Mesothelial cell of epicardium (in vitro differentiated cells): ENCODE measurements at regions not wholly inside any gene's neighbourhood (a gene's known extent, or its start where the extent isn't known, plus 50 kb on each side); places are given as distances from the start of the nearest gene placed in this dataset.

ENCODE experiments used
- DNase-seq, 2 experiments: peaks; one replicate each; pipeline ENCODE4 v3.0.0; 2021; ENCODE audit warnings: low spot score in 2 of 2; ENCODE audit not compliant: unreplicated experiment in 2 of 2
- H3K27ac Mint-ChIP-seq: 2 replicates; pipeline ENCODE4 v1.8.0; 2021; ENCODE audit warnings: mixed read lengths
- H3K27me3 Mint-ChIP-seq: 2 replicates; pipeline ENCODE4 v1.8.0; 2021; ENCODE audit warnings: low read depth, mixed read lengths
- H3K36me3 Mint-ChIP-seq: 2 replicates; pipeline ENCODE4 v1.8.0; 2021; ENCODE audit warnings: mixed read lengths
- H3K4me1 Mint-ChIP-seq: 2 replicates; pipeline ENCODE4 v1.8.0; 2021; ENCODE audit warnings: mixed read lengths
- H3K4me3 Mint-ChIP-seq: 2 replicates; pipeline ENCODE4 v1.8.0; 2021; ENCODE audit warnings: mild to moderate bottlenecking, moderate library complexity, mixed read lengths
- H3K9me3 Mint-ChIP-seq: 2 replicates; pipeline ENCODE4 v1.8.0; 2021; ENCODE audit warnings: mixed read lengths
- TF ChIP-seq, protein P1 (sequence below): fragments of 200-600 bp; sonication (generic); IDR thresholded peaks from one replicate; pipeline ENCODE4 v1.5.0; 2021; ENCODE audit warnings: antibody characterized with exemption; ENCODE audit not compliant: unreplicated experiment

DNA sequence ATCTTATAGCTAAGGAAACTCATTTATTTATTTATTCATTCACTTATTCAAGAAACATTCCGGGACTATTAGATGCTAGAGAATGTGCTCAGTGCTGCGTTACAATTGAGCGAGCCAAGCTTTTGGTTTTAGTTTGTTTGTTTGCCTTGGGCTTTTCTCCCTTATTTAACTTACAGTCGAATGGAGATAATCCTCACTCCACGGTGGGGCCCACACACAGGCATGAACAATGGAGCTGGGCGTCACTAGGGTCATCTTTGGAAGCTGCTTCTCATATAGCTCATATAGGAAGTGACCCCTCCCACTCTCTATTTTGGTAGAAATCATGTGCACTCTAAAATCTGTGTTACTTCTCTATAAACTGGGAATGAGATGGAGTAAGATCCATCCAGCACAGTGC lies 210.0 kb downstream of the TMEM114 start:
- no peaks in the 10 kb centered on the region for H3K4me1 Mint-ChIP-seq
- DNase-seq = no peak
- H3K27me3 Mint-ChIP-seq = peaks cover 3% of the 10 kb centered on the region
- H3K27ac Mint-ChIP-seq = no peak overlapping the region
- H3K9me3 Mint-ChIP-seq = peaks cover 10% of the 10 kb centered on the region
- TF ChIP-seq, protein P1, sequence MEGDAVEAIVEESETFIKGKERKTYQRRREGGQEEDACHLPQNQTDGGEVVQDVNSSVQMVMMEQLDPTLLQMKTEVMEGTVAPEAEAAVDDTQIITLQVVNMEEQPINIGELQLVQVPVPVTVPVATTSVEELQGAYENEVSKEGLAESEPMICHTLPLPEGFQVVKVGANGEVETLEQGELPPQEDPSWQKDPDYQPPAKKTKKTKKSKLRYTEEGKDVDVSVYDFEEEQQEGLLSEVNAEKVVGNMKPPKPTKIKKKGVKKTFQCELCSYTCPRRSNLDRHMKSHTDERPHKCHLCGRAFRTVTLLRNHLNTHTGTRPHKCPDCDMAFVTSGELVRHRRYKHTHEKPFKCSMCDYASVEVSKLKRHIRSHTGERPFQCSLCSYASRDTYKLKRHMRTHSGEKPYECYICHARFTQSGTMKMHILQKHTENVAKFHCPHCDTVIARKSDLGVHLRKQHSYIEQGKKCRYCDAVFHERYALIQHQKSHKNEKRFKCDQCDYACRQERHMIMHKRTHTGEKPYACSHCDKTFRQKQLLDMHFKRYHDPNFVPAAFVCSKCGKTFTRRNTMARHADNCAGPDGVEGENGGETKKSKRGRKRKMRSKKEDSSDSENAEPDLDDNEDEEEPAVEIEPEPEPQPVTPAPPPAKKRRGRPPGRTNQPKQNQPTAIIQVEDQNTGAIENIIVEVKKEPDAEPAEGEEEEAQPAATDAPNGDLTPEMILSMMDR = no peak
- no peaks in the 10 kb centered on the region for H3K36me3 Mint-ChIP-seq
- H3K4me3 Mint-ChIP-seq = no peak overlapping the region

GRCh38 chr16:8377864-8378263 lies 212.4 kb downstream of the TMEM114 start:
- Mint-ChIP-seq H3K36me3 (no peaks in the 10 kb centered on the region), H3K9me3 (peaks cover 10% of the 10 kb centered on the region), H3K4me1 (no peaks in the 10 kb centered on the region), H3K27ac (no peak overlapping the region), H3K4me3 (no peak overlapping the region), H3K27me3 (peaks cover 3% of the 10 kb centered on the region)
- no peak for DNase-seq
- TF ChIP-seq, protein P1 = no peak

GRCh38 chr16:8376858-8377257 lies 213.5 kb downstream of the TMEM114 start:
- no peaks in the 10 kb centered on the region for H3K4me1 Mint-ChIP-seq
- no peaks in the 10 kb centered on the region for H3K36me3 Mint-ChIP-seq
- TF ChIP-seq, protein P1 = no peak
- H3K27me3 Mint-ChIP-seq = no peaks in the 10 kb centered on the region
- peaks cover 10% of the 10 kb centered on the region for H3K9me3 Mint-ChIP-seq
- no peak for DNase-seq
- no peak overlapping the region for H3K27ac Mint-ChIP-seq
- H3K4me3 Mint-ChIP-seq = no peak overlapping the region

DNA sequence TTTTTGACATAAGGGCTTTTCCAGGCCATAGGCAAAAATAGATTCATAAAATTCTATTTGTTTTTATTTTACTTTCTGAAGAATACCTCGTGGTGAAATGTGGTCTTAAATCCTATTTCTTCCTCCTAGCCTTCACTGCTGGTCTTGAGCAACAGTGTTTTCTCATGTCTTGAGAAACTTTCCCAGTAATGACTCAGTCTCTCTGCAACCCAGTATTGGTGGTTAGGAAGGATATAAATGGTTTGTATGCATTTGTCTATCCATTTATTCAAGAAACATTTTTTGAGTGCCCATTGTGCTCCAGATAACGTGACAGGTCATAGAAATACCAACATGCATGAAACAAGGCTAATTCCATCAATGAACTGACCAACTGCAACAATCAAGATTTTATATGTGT lies 213.9 kb downstream of the TMEM114 start:
- Mint-ChIP-seq H3K27me3 (no peaks in the 10 kb centered on the region), H3K36me3 (no peaks in the 10 kb centered on the region), H3K9me3 (peaks cover 10% of the 10 kb centered on the region), H3K4me1 (no peaks in the 10 kb centered on the region), H3K27ac (no peak overlapping the region), H3K4me3 (no peak overlapping the region)
- no peak for DNase-seq
- TF ChIP-seq, protein P1 = no peak

DNA sequence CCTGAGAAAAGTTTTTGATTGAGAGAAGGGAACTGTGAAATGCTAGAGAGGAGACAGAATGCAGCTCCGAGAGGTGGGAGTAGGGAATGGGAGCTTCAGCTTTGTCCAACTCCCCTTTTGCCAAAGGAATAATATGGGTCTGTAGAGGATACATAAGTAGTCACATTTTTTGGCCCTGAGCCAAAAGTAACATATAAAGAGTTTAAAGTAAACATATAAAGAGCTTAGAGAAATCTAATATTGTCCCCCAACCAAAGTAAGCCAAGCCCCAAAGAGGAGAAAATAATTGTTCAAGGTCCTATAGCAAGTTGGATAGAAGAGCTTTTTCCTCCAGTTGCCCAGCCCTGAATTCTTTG lies 215.1 kb downstream of the TMEM114 start:
- no peak for DNase-seq
- no peaks in the 10 kb centered on the region for H3K36me3 Mint-ChIP-seq
- H3K27me3 Mint-ChIP-seq = no peaks in the 10 kb centered on the region
- no peaks in the 10 kb centered on the region for H3K4me1 Mint-ChIP-seq
- no peak overlapping the region for H3K27ac Mint-ChIP-seq
- TF ChIP-seq, protein P1 = no peak
- peaks cover 15% of the 10 kb centered on the region for H3K9me3 Mint-ChIP-seq
- no peak overlapping the region for H3K4me3 Mint-ChIP-seq

GRCh38 chr16:8374586-8375231 lies 215.6 kb downstream of the TMEM114 start:
- Mint-ChIP-seq H3K9me3 (peaks cover 20% of the 10 kb centered on the region), H3K27ac (no peak overlapping the region), H3K27me3 (no peaks in the 10 kb centered on the region), H3K36me3 (no peaks in the 10 kb centered on the region), H3K4me3 (no peak overlapping the region), H3K4me1 (no peaks in the 10 kb centered on the region)
- no peak for DNase-seq
- TF ChIP-seq, protein P1 = no peak
